Endothelial cell of umbilical vein (primary cell): ENCODE measurements at regions not wholly inside any gene's neighbourhood (a gene's known extent, or its start where the extent isn't known, plus 50 kb on each side); places are given as distances from the start of the nearest gene placed in this dataset.

Experiments
- BruUV-seq: library from RNA; stranded (reverse); fragments of 400-500 nt; replicated peaks from 2 replicates; lab custom pipeline; 2021; lab: Mats Ljungman, UMichigan
- CTCF ChIA-PET: fragments of 300-600, 350-600 bp; sonication (Branson Sonifier 250); formaldehyde crosslinking; loops from one replicate; lab custom pipeline; 2021; ENCODE audit warnings: antibody characterized with exemption, inconsistent platforms; lab: Charles Lee
- POLR2A ChIA-PET: fragments of 300-600, 350-600 bp; sonication (Branson Sonifier 250); formaldehyde crosslinking; loops from one replicate; lab custom pipeline; 2021; ENCODE audit warnings: antibody characterized with exemption, inconsistent platforms; lab: Charles Lee
- DNase-seq: peaks from one replicate; pipeline ENCODE4 v3.0.0-alpha.2; 2011; ENCODE audit warnings: low read depth, low spot score
- FAIRE-seq: peaks from 2 replicates; lab custom pipeline; 2011; peaks lifted over from hg19 to GRCh38; lab: Jason Lieb, UNC
- H2AFZ ChIP-seq: 2 replicates; pipeline ENCODE4 v1.6.0; 2012; ENCODE audit warnings: low read depth, low read length, control low read depth, inconsistent platforms
- H3K27ac ChIP-seq: 2 replicates; pipeline ENCODE4 v1.5.1; 2011; ENCODE audit warnings: low read depth, mild to moderate bottlenecking, control low read depth, low read length, moderate library complexity; ENCODE audit not compliant: insufficient read depth
- H3K27me3 ChIP-seq, 2 experiments: 2 replicates each; pipeline versions ENCODE4 v1.6.0 to v1.6.1; 2011; ENCODE audit warnings: low read length in 2 of 2, mixed read lengths in 1 of 2; ENCODE audit not compliant: control insufficient read depth in 2 of 2, insufficient read depth in 2 of 2
- H3K36me3 ChIP-seq, 2 experiments: 2 replicates in 1 of 2; 3 replicates in 1 of 2; pipeline ENCODE4 v1.5.1; 2011; ENCODE audit warnings: low read length in 2 of 2, mild to moderate bottlenecking in 1 of 2, moderate library complexity in 1 of 2; ENCODE audit not compliant: control insufficient read depth in 2 of 2, insufficient read depth in 2 of 2; ENCODE audit errors: extremely low read depth in 1 of 2
- H3K4me1 ChIP-seq: 3 replicates; pipeline ENCODE4 v1.5.1; 2011; ENCODE audit warnings: mild to moderate bottlenecking, low read length; ENCODE audit not compliant: control insufficient read depth, insufficient read depth; ENCODE audit errors: extremely low read depth
- H3K4me2 ChIP-seq: 2 replicates; pipeline ENCODE4 v1.6.1; 2011; ENCODE audit warnings: low read length, control low read depth, mixed read lengths; ENCODE audit not compliant: insufficient read depth
- H3K4me3 ChIP-seq, 3 experiments: fragments of 200-600 bp in 1 of 3; sonication (generic), shearing (Covaris generic) in 1 of 3; replicated peaks in 1 of 3; 2 replicates each; pipeline ENCODE4 v1.5.1; 2011 to 2016; ENCODE audit warnings: control low read depth in 3 of 3, low read length in 3 of 3, mild to moderate bottlenecking in 2 of 3, inconsistent platforms in 1 of 3, low read depth in 1 of 3, moderate library complexity in 1 of 3; ENCODE audit not compliant: insufficient read depth in 1 of 3
- H3K79me2 ChIP-seq: 2 replicates; pipeline ENCODE4 v1.6.0; 2012; ENCODE audit warnings: low read length, inconsistent platforms; ENCODE audit not compliant: control insufficient read depth, insufficient read depth
- H3K9ac ChIP-seq: replicated peaks from 2 replicates; pipeline ENCODE3; 2011; ENCODE audit warnings: low read length, control low read depth; ENCODE audit not compliant: insufficient read depth; ENCODE audit errors: extremely low read depth
- H3K9me1 ChIP-seq: replicated peaks from 3 replicates; pipeline ENCODE4 v1.6.0; 2011; ENCODE audit warnings: mild to moderate bottlenecking, low read length; ENCODE audit not compliant: control insufficient read depth, insufficient read depth; ENCODE audit errors: extremely low read depth
- H3K9me3 ChIP-seq: replicated peaks from 2 replicates; pipeline ENCODE4 v1.5.1; 2012; ENCODE audit warnings: low read length, inconsistent platforms; ENCODE audit not compliant: control insufficient read depth, insufficient read depth
- H4K20me1 ChIP-seq: replicated peaks from 2 replicates; pipeline ENCODE3; 2011; ENCODE audit warnings: mild to moderate bottlenecking, low read length; ENCODE audit not compliant: control insufficient read depth, insufficient read depth; ENCODE audit errors: extremely low read depth
- CTCF ChIP-seq, 2 donors: IDR thresholded peaks; 1 replicate in 1 of 2; 2 replicates in 1 of 2; pipeline ENCODE4 v1.5.1; 2011; ENCODE audit warnings: low read length in 2 of 2, mild to moderate bottlenecking in 2 of 2, moderate library complexity in 2 of 2, control low read depth in 1 of 2, inconsistent platforms in 1 of 2, low read depth in 1 of 2; ENCODE audit not compliant: insufficient read depth in 1 of 2; ENCODE audit errors: extremely low read depth in 1 of 2
- EZH2 ChIP-seq: IDR thresholded peaks from 2 replicates; pipeline ENCODE4 v1.6.1; 2012; ENCODE audit warnings: borderline replicate concordance, low read depth, mild to moderate bottlenecking, moderate library complexity, low read length, inconsistent platforms; ENCODE audit not compliant: severe bottlenecking
- FOS ChIP-seq: IDR thresholded peaks from 2 replicates; pipeline ENCODE4 v1.6.1; 2011; ENCODE audit warnings: mild to moderate bottlenecking, low read length, moderate library complexity, borderline replicate concordance; ENCODE audit not compliant: insufficient read depth
- GATA2 ChIP-seq: IDR thresholded peaks from 2 replicates; pipeline ENCODE4 v1.7.0; 2011; ENCODE audit warnings: low read depth, mild to moderate bottlenecking, moderate library complexity, mixed read lengths, low read length; ENCODE audit not compliant: insufficient read length, insufficient read depth
- JUN ChIP-seq: IDR thresholded peaks from 2 replicates; pipeline ENCODE4 v1.6.1; 2011; ENCODE audit warnings: borderline replicate concordance, low read depth; ENCODE audit not compliant: insufficient read length, insufficient read depth
- MAX ChIP-seq: IDR thresholded peaks from 2 replicates; pipeline ENCODE4 v1.6.1; 2011; ENCODE audit not compliant: insufficient read depth, insufficient read length
- MYC ChIP-seq: IDR thresholded peaks from one replicate; pipeline ENCODE4 v1.6.1; 2011; ENCODE audit warnings: mild to moderate bottlenecking, low read depth, low read length
- POLR2A ChIP-seq: IDR thresholded peaks from 2 replicates; pipeline ENCODE4 v1.6.1; 2012; ENCODE audit warnings: low read depth, mild to moderate bottlenecking, control low read depth, low read length
- POLR2AphosphoS5 ChIP-seq: IDR thresholded peaks from 2 replicates; pipeline ENCODE4 v1.6.1; 2012; ENCODE audit warnings: low read depth, mild to moderate bottlenecking, control low read depth, low read length, moderate library complexity; ENCODE audit not compliant: insufficient read depth
- dilution Hi-C: fragments of 300-500 bp; cut with MboI; formaldehyde crosslinking; loops from one replicate; pipeline ENCODE4 v1.15.0; 2019; ENCODE audit warnings: low sequenced_read_pairs; ENCODE audit not compliant: extremely low pct_ligation_motif_present
- intact Hi-C: fragments of 100-400 bp; cut with micrococcal nuclease; formaldehyde crosslinking; loops from one replicate; pipeline ENCODE4 v1.10.0; 2022

DNA sequence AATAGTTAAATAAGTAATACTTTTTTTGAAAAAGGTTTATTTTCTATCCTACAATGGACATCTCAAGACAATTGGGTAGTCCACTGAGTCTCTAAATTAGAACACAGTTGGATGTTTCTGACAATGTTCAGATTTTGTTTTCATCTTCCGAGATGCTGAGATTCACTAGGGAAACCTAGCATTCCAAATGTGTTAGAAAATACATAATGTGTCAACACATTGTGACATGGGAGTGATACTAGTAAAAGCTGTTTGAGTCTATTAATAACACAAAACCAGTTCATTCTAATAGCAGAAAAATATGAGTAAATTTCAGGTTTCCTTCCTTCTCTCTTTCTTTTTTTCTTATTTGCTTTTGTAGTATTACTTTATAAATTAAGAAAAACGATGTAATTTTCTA is 68.2 kb upstream of the CDH10 start:
- Histone ChIP-seq H3K9me3 (no peaks in the 10 kb centered on the region), H2AFZ (no peak overlapping the region), H3K9me1 (no peaks in the 10 kb centered on the region), H3K4me3 (no peak overlapping the region), H3K79me2 (no peaks in the 10 kb centered on the region), H3K4me1 (no peaks in the 10 kb centered on the region), H3K27me3 (no peaks in the 10 kb centered on the region), H3K27ac (no peak overlapping the region), H4K20me1 (no peaks in the 10 kb centered on the region), H3K36me3 (no peaks in the 10 kb centered on the region), H3K4me2 (no peak overlapping the region), H3K9ac (no peak overlapping the region)
- ChIA-PET CTCF (no interaction called here), POLR2A (no interaction called here)
- TF ChIP-seq POLR2A (no peak), FOS (no peak), POLR2AphosphoS5 (no peak), GATA2 (no peak), JUN (no peak), MYC (no peak), MAX (no peak)
- no TSS peak for BruUV-seq
- FAIRE-seq, result no peak
- DNase-seq, result no peak
- intact Hi-C loops (no loop called here), dilution Hi-C loops (no loop called here)

DNA sequence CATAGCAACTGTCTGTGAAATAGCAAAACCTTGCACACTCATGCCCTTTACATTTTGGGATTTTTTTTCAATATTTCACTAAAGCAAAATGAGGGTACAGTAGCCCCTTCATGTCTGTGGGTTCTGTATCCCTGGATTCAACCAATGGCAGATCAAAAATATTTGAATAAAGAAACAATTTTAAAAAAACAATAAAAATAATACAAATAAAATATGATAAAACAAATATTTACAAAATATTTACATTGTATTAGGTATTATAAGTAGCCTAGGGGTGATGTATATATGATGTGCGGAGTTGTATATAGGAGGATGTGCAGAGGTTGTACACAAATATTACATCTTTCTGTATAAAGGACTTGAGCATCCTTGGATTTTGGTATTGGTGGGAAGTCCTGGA is 67.3 kb upstream of the CDH10 start:
- BruUV-seq, result no TSS peak
- Histone ChIP-seq H3K27ac (no peak overlapping the region), H3K4me2 (no peak overlapping the region), H3K9me1 (no peaks in the 10 kb centered on the region), H3K79me2 (no peaks in the 10 kb centered on the region), H4K20me1 (no peaks in the 10 kb centered on the region), H2AFZ (no peak overlapping the region), H3K36me3 (no peaks in the 10 kb centered on the region), H3K27me3 (no peaks in the 10 kb centered on the region), H3K4me1 (no peaks in the 10 kb centered on the region), H3K9ac (no peak overlapping the region), H3K9me3 (no peaks in the 10 kb centered on the region), H3K4me3 (no peak overlapping the region)
- no peak for FAIRE-seq
- DNase-seq, result no peak
- ChIA-PET CTCF (no interaction called here), POLR2A (no interaction called here)
- dilution Hi-C loops (no loop called here), intact Hi-C loops (no loop called here)
- TF ChIP-seq POLR2A, result no peak
- no peak for TF ChIP-seq MYC
- TF ChIP-seq POLR2AphosphoS5, result no peak
- no peak for TF ChIP-seq EZH2
- no peak for TF ChIP-seq MAX
- TF ChIP-seq CTCF (IDR thresholded peaks at IDR 0.05; ENCODE audit: extremely low read depth in 1 of 2, insufficient read depth in 1 of 2, low read depth in 1 of 2, low read length in 2 of 2), result no peak
- no peak for TF ChIP-seq JUN
- no peak for TF ChIP-seq FOS
- TF ChIP-seq GATA2, result no peak
